ENCODE measurements at regions not wholly inside any gene's neighbourhood (a gene's known extent, or its start where the extent isn't known, plus 50 kb on each side); places are given as distances from the start of the nearest gene placed in this dataset.

DNA sequence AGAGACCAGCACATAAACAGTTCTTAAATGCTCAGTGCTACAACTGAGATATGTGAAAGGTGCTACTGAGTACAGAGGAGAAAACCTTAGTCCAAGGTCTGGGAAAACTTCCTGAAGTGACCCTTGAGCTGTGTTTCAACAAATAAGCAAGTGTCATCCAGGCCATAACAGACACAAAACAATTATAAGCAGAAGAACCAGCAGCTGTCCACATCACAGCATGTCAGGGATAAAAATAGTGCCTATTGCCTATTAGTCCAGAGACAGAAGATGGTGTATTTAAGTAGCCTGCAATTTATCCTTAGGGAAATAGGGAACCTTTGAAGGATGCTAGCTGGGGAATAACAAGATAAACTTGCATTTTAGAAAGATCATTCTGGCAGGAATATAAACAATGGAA is 237.8 kb downstream of the SPTSSA start:
- H3K36me3 ChIP-seq (ENCODE audit: insufficient read depth, low read length), result no peaks in the 10 kb centered on the region
- H3K27ac ChIP-seq (ENCODE audit: low read length), result no peak overlapping the region
- no peaks in the 10 kb centered on the region for H3F3A ChIP-seq (ENCODE audit: insufficient read depth, low read length, poor library complexity, severe bottlenecking)
- peaks cover 3% of the 10 kb centered on the region for H3K27me3 ChIP-seq (ENCODE audit: insufficient read depth, low read depth, low read length)
- H2AFZ ChIP-seq (ENCODE audit: low read depth, low read length), result no peak overlapping the region
- H3K9me2 ChIP-seq (ENCODE audit: insufficient read depth, low read length), result no peaks in the 10 kb centered on the region
- H3K9ac ChIP-seq (ENCODE audit: low read length), result no peak overlapping the region
- no peak overlapping the region for H3K4me3 ChIP-seq (ENCODE audit: low read length)
- no peaks in the 10 kb centered on the region for H4K20me1 ChIP-seq (ENCODE audit: insufficient read depth)
- TF ChIP-seq POLR2AphosphoS5 (IDR thresholded peaks at IDR 0.05) (no peak), SMC3 (conservative IDR thresholded peaks at IDR 0.05; ENCODE audit: poor library complexity) (no peak), RAD21 (conservative IDR thresholded peaks at IDR 0.05) (no peak), TAF1 (IDR thresholded peaks at IDR 0.05; ENCODE audit: low read depth) (no peak)
- H3K4me2 ChIP-seq (ENCODE audit: low read length), result no peak overlapping the region
- no peaks in the 10 kb centered on the region for H3K9me3 ChIP-seq (ENCODE audit: low read length)
- H3K79me2 ChIP-seq (replicated peaks; ENCODE audit: insufficient read depth, low read length), result no peaks in the 10 kb centered on the region

DNA sequence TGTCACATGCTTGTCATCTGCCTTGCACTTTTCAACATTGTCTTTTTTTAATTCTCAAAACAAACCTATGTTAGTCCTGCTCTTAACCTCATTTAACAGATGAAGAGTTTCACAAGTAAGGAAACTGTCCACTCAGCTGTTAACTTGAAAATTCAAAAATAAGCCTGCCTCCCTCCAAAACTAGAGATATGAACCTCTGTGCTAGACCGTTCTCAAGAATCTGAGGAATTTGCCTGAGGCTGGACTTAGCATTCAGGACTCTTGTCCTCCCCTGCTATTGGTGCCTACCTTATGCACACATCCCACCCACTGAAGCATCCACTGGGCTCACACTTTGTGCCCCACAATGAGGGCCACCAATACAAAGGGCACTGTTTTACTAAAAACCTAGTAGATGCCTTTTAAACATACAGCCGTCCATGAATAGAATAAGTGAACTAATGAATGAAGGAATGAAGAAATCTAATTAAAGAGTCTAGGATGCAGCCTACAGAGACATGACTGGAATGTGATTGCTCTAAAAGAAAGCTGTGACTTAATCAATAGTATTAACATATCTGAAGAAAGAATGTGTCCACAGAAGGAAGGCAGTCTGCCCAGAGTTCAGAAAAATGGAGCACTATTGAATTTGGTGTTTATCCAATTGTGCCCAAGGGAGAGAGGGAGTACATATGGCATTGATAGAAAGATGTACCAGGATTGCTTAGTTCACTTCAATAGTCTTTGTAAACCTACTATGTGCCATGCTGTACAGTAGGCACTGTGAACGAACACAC is 238.5 kb downstream of the SPTSSA start:
- H3K9ac ChIP-seq (ENCODE audit: low read length), result no peak overlapping the region
- H3K9me3 ChIP-seq (ENCODE audit: low read length), result no peaks in the 10 kb centered on the region
- H3K79me2 ChIP-seq (replicated peaks; ENCODE audit: insufficient read depth, low read length), result no peaks in the 10 kb centered on the region
- TF ChIP-seq RAD21 (conservative IDR thresholded peaks at IDR 0.05), result no peak
- TF ChIP-seq POLR2AphosphoS5 (IDR thresholded peaks at IDR 0.05), result no peak
- TF ChIP-seq, protein P1, sequence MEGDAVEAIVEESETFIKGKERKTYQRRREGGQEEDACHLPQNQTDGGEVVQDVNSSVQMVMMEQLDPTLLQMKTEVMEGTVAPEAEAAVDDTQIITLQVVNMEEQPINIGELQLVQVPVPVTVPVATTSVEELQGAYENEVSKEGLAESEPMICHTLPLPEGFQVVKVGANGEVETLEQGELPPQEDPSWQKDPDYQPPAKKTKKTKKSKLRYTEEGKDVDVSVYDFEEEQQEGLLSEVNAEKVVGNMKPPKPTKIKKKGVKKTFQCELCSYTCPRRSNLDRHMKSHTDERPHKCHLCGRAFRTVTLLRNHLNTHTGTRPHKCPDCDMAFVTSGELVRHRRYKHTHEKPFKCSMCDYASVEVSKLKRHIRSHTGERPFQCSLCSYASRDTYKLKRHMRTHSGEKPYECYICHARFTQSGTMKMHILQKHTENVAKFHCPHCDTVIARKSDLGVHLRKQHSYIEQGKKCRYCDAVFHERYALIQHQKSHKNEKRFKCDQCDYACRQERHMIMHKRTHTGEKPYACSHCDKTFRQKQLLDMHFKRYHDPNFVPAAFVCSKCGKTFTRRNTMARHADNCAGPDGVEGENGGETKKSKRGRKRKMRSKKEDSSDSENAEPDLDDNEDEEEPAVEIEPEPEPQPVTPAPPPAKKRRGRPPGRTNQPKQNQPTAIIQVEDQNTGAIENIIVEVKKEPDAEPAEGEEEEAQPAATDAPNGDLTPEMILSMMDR (IDR thresholded peaks at IDR 0.05; ENCODE audit: poor library complexity, severe bottlenecking), result no peak
- TF ChIP-seq EZH2 (IDR thresholded peaks at IDR 0.05; ENCODE audit: borderline replicate concordance, insufficient read depth, low read length, poor library complexity, severe bottlenecking), result no peak
- no peak for TF ChIP-seq MXI1 (conservative IDR thresholded peaks at IDR 0.05; ENCODE audit: poor library complexity, severe bottlenecking)
- TF ChIP-seq SMC3 (conservative IDR thresholded peaks at IDR 0.05; ENCODE audit: poor library complexity), result no peak
- no peak for TF ChIP-seq EP300 (conservative IDR thresholded peaks at IDR 0.05; ENCODE audit: poor library complexity, severe bottlenecking)
- TF ChIP-seq TAF1 (IDR thresholded peaks at IDR 0.05; ENCODE audit: low read depth), result no peak
- TF ChIP-seq, protein P2, sequence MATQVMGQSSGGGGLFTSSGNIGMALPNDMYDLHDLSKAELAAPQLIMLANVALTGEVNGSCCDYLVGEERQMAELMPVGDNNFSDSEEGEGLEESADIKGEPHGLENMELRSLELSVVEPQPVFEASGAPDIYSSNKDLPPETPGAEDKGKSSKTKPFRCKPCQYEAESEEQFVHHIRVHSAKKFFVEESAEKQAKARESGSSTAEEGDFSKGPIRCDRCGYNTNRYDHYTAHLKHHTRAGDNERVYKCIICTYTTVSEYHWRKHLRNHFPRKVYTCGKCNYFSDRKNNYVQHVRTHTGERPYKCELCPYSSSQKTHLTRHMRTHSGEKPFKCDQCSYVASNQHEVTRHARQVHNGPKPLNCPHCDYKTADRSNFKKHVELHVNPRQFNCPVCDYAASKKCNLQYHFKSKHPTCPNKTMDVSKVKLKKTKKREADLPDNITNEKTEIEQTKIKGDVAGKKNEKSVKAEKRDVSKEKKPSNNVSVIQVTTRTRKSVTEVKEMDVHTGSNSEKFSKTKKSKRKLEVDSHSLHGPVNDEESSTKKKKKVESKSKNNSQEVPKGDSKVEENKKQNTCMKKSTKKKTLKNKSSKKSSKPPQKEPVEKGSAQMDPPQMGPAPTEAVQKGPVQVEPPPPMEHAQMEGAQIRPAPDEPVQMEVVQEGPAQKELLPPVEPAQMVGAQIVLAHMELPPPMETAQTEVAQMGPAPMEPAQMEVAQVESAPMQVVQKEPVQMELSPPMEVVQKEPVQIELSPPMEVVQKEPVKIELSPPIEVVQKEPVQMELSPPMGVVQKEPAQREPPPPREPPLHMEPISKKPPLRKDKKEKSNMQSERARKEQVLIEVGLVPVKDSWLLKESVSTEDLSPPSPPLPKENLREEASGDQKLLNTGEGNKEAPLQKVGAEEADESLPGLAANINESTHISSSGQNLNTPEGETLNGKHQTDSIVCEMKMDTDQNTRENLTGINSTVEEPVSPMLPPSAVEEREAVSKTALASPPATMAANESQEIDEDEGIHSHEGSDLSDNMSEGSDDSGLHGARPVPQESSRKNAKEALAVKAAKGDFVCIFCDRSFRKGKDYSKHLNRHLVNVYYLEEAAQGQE (IDR thresholded peaks at IDR 0.05; ENCODE audit: borderline replicate concordance), result no peak
- H3K9me2 ChIP-seq (ENCODE audit: insufficient read depth, low read length), result no peaks in the 10 kb centered on the region
- H2AFZ ChIP-seq (ENCODE audit: low read depth, low read length), result no peak overlapping the region
- no peaks in the 10 kb centered on the region for H3F3A ChIP-seq (ENCODE audit: insufficient read depth, low read length, poor library complexity, severe bottlenecking)
- H3K27me3 ChIP-seq (ENCODE audit: insufficient read depth, low read depth, low read length), result peaks cover 3% of the 10 kb centered on the region
- H3K36me3 ChIP-seq (ENCODE audit: insufficient read depth, low read length), result no peaks in the 10 kb centered on the region
- H3K4me3 ChIP-seq (ENCODE audit: low read length), result no peak overlapping the region
- no peaks in the 10 kb centered on the region for H4K20me1 ChIP-seq (ENCODE audit: insufficient read depth)
- H3K27ac ChIP-seq (ENCODE audit: low read length), result no peak overlapping the region
- no peak overlapping the region for H3K4me2 ChIP-seq (ENCODE audit: low read length)
